H9 (cell line): ENCODE measurements at regions not wholly inside any gene's neighbourhood (a gene's known extent, or its start where the extent isn't known, plus 50 kb on each side); places are given as distances from the start of the nearest gene placed in this dataset.

Source experiments
- DNase-seq: peaks from one replicate; pipeline ENCODE4 v3.0.0-alpha.2; 2017
- H2AFZ ChIP-seq: one replicate; pipeline ENCODE4 v1.6.1; 2013; ENCODE audit warnings: mild to moderate bottlenecking, low read length, control low read depth, moderate library complexity
- H2AK5ac ChIP-seq: 2 replicates; pipeline ENCODE4 v1.6.1; 2013; ENCODE audit warnings: low read length, control low read depth, mixed read lengths; ENCODE audit not compliant: insufficient read length
- H2BK120ac ChIP-seq: one replicate; pipeline ENCODE4 v1.6.1; 2013; ENCODE audit warnings: low read depth, mild to moderate bottlenecking, low read length, control low read depth, inconsistent platforms; ENCODE audit not compliant: poor library complexity, severe bottlenecking
- H2BK12ac ChIP-seq: 2 replicates; pipeline ENCODE4 v1.6.1; 2013; ENCODE audit warnings: low read length, control low read depth, mixed read lengths, low read depth; ENCODE audit not compliant: insufficient read length
- H2BK15ac ChIP-seq: 2 replicates; pipeline ENCODE4 v1.6.1; 2013; ENCODE audit warnings: low read depth, low read length, control low read depth
- H2BK20ac ChIP-seq: one replicate; pipeline ENCODE4 v1.6.1; 2013; ENCODE audit warnings: low read depth, mild to moderate bottlenecking, low read length, control low read depth, inconsistent platforms; ENCODE audit not compliant: poor library complexity, severe bottlenecking
- H2BK5ac ChIP-seq: 2 replicates; pipeline ENCODE4 v1.6.1; 2013; ENCODE audit warnings: low read length, control low read depth, mixed read lengths; ENCODE audit not compliant: insufficient read length
- H3K14ac ChIP-seq: 2 replicates; pipeline ENCODE4 v1.6.1; 2013; ENCODE audit warnings: low read length, control low read depth; ENCODE audit not compliant: insufficient read depth
- H3K18ac ChIP-seq: 2 replicates; pipeline ENCODE4 v1.6.1; 2013; ENCODE audit warnings: low read depth, mild to moderate bottlenecking, mixed read lengths, low read length, control low read depth; ENCODE audit not compliant: insufficient read length
- H3K23ac ChIP-seq: 2 replicates; pipeline ENCODE4 v1.6.1; 2013; ENCODE audit warnings: low read length, control low read depth, mixed read lengths, low read depth; ENCODE audit not compliant: insufficient read length
- H3K23me2 ChIP-seq: 2 replicates; pipeline ENCODE4 v1.6.1; 2013; ENCODE audit warnings: low read depth, mild to moderate bottlenecking, mixed read lengths, low read length, control low read depth; ENCODE audit not compliant: insufficient read length, poor library complexity, severe bottlenecking
- H3K27ac ChIP-seq: 2 replicates; pipeline ENCODE4 v1.5.1; 2013; ENCODE audit warnings: low read length, control low read depth, mixed read lengths, low read depth; ENCODE audit not compliant: insufficient read length
- H3K27me3 ChIP-seq: 2 replicates; pipeline ENCODE4 v1.6.1; 2013; ENCODE audit warnings: low read length, control low read depth, inconsistent platforms; ENCODE audit not compliant: insufficient read depth
- H3K4ac ChIP-seq: 2 replicates; pipeline ENCODE4 v1.6.1; 2013; ENCODE audit warnings: low read depth, mild to moderate bottlenecking, control low read depth, inconsistent platforms, low read length, moderate library complexity
- H3K4me1 ChIP-seq: 2 replicates; pipeline ENCODE4 v1.6.1; 2013; ENCODE audit warnings: low read length, control low read depth, inconsistent platforms; ENCODE audit not compliant: insufficient read depth
- H3K4me2 ChIP-seq: 2 replicates; pipeline ENCODE4 v1.6.1; 2013; ENCODE audit warnings: low read length, control low read depth, mixed read lengths; ENCODE audit not compliant: insufficient read length, insufficient read depth
- H3K56ac ChIP-seq: 2 replicates; pipeline ENCODE4 v1.6.1; 2013; ENCODE audit warnings: low read depth, mild to moderate bottlenecking, mixed read lengths, low read length, control low read depth; ENCODE audit not compliant: insufficient read length
- H3K79me1 ChIP-seq: 2 replicates; pipeline ENCODE4 v1.6.1; 2013; ENCODE audit warnings: low read depth, mild to moderate bottlenecking, moderate library complexity, low read length, control low read depth, inconsistent platforms; ENCODE audit not compliant: insufficient read depth, poor library complexity, severe bottlenecking
- H3K79me2 ChIP-seq: 2 replicates; pipeline ENCODE4 v1.6.1; 2013; ENCODE audit warnings: low read length, control low read depth, inconsistent platforms; ENCODE audit not compliant: insufficient read depth
- H3K9ac ChIP-seq: 2 replicates; pipeline ENCODE4 v1.6.1; 2013; ENCODE audit warnings: low read length, control low read depth, mixed read lengths; ENCODE audit not compliant: insufficient read length; ENCODE audit errors: extremely low read depth
- H3K9me3 ChIP-seq: one replicate; pipeline ENCODE4 v1.6.1; 2013; ENCODE audit warnings: low read depth, low read length, inconsistent platforms; ENCODE audit not compliant: control insufficient read depth
- H3T11ph ChIP-seq: one replicate; pipeline ENCODE4 v1.6.1; 2013; ENCODE audit warnings: mild to moderate bottlenecking, low read length, control low read depth, inconsistent platforms
- H4K20me1 ChIP-seq: one replicate; pipeline ENCODE4 v1.6.1; 2013; ENCODE audit not compliant: control insufficient read depth, insufficient read length, insufficient read depth
- H4K5ac ChIP-seq: 2 replicates; pipeline ENCODE4 v1.6.1; 2013; ENCODE audit warnings: low read depth, mild to moderate bottlenecking, mixed read lengths, low read length, control low read depth; ENCODE audit not compliant: insufficient read length
- H4K8ac ChIP-seq: replicated peaks from 2 replicates; pipeline ENCODE4 v1.6.1; 2013; ENCODE audit warnings: low read length, control low read depth, mixed read lengths, low read depth; ENCODE audit not compliant: insufficient read length
- H4K91ac ChIP-seq: 2 replicates; pipeline ENCODE4 v1.6.1; 2013; ENCODE audit warnings: low read depth, mild to moderate bottlenecking, moderate library complexity, mixed read lengths, low read length, control low read depth; ENCODE audit not compliant: insufficient read length
- H3K27ac Mint-ChIP-seq, 3 experiments: 2 replicates in 2 of 3; 3 replicates in 1 of 3; pipeline ENCODE4 v1.8.0; 2020 to 2021; ENCODE audit warnings: mixed read lengths in 3 of 3, mild to moderate bottlenecking in 1 of 3, moderate library complexity in 1 of 3
- H3K27me3 Mint-ChIP-seq: 2 replicates; pipeline ENCODE4 v1.8.0; 2021; ENCODE audit warnings: low read depth, mild to moderate bottlenecking, moderate library complexity, mixed read lengths
- H3K36me3 Mint-ChIP-seq, 3 experiments: 2 replicates in 2 of 3; 3 replicates in 1 of 3; pipeline ENCODE4 v1.8.0; 2020 to 2021; ENCODE audit warnings: low read depth in 3 of 3, mixed read lengths in 3 of 3; ENCODE audit not compliant: insufficient read depth in 1 of 3
- H3K4me1 Mint-ChIP-seq, 2 experiments: 2 replicates each; pipeline ENCODE4 v1.8.0; 2020; ENCODE audit warnings: mixed read lengths in 2 of 2
- H3K4me3 Mint-ChIP-seq, 2 experiments: 2 replicates in 1 of 2; 3 replicates in 1 of 2; pipeline ENCODE4 v1.8.0; 2020 to 2021; ENCODE audit warnings: mild to moderate bottlenecking in 2 of 2, mixed read lengths in 2 of 2, moderate library complexity in 1 of 2
- H3K9me3 Mint-ChIP-seq, 2 experiments: 2 replicates in 1 of 2; 3 replicates in 1 of 2; pipeline ENCODE4 v1.8.0; 2020; ENCODE audit warnings: mild to moderate bottlenecking in 2 of 2, mixed read lengths in 2 of 2, moderate library complexity in 1 of 2
- CTCF ChIP-seq: fragments of 200-600 bp; sonication (generic); conservative IDR thresholded peaks from 3 replicates; pipeline ENCODE4 v1.8.0; 2021; ENCODE audit warnings: antibody characterized with exemption, mild to moderate bottlenecking
- WGBS: extraction: QIAGEN DNeasy Blood & Tissue Kit; methylation state at CpG from one replicate; pipeline ENCODE4 v1.1.7; 2013; ENCODE audit warnings: missing lambda C conversion rate, low lambda C conversion rate, mixed read lengths; ENCODE audit not compliant: insufficient read length; ENCODE audit errors: extremely low coverage; 5-methylcytosine and 5-hydroxymethylcytosine counted together

DNA sequence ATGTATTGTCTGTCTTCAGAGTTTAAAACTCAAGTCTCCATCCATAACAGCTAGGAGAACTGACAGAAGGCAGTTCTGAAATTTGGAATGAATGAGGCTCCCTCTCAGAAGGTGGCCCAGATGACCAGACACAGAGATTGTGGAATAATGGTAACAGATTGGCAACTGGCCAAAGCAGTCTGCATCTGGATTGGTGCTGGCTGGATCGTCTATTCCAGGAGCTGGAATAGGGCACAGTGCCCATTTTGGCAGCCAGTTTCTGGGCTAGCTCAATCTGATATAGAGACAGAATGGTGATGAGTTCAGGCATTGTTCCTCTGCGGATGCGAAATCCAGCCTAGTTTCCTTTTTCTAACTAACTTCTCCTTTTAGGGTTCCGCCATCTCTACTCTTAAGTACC, 851.7 kb downstream of the PDCD6IP start:
- Mint-ChIP-seq H3K27ac (no peak overlapping the region), H3K4me1 (peaks cover 0 to 3% of the 10 kb centered on the region in 2 experiments; a peak in 1 of 4 replicates), H3K4me3 (no peak overlapping the region), H3K36me3 (no peaks in the 10 kb centered on the region; a peak in 1 of 7 replicates), H3K27me3 (no peaks in the 10 kb centered on the region), H3K9me3 (no peaks in the 10 kb centered on the region)
- no peaks in the 10 kb centered on the region for H3K27me3 ChIP-seq
- TF ChIP-seq CTCF, result no peak
- no peak overlapping the region for H4K5ac ChIP-seq
- H2BK20ac ChIP-seq, result no peak overlapping the region
- H4K91ac ChIP-seq, result no peak overlapping the region
- no peak overlapping the region for H2BK120ac ChIP-seq
- H3K9ac ChIP-seq, result no peak overlapping the region
- H3K23ac ChIP-seq, result no peak overlapping the region
- H3K18ac ChIP-seq, result no peak overlapping the region
- no peak overlapping the region for H2BK15ac ChIP-seq
- H4K20me1 ChIP-seq, result no peaks in the 10 kb centered on the region
- H3K23me2 ChIP-seq, result no peaks in the 10 kb centered on the region
- H2BK5ac ChIP-seq, result no peak overlapping the region
- no peak overlapping the region for H4K8ac ChIP-seq
- no peaks in the 10 kb centered on the region for H3K79me1 ChIP-seq
- no peak overlapping the region for H3K14ac ChIP-seq
- H3K4me1 ChIP-seq, result no peaks in the 10 kb centered on the region
- DNase-seq, result no peak
- no CpG with 5 or more reads among the region's 4 CpGs for WGBS
- H3K4ac ChIP-seq, result no peak overlapping the region
- no peak overlapping the region for H3K56ac ChIP-seq
- H3K9me3 ChIP-seq, result no peaks in the 10 kb centered on the region
- H3K4me2 ChIP-seq, result no peak overlapping the region
- H2BK12ac ChIP-seq, result no peak overlapping the region
- no peak overlapping the region for H2AFZ ChIP-seq
- no peak overlapping the region for H3K27ac ChIP-seq
- no peak overlapping the region for H3T11ph ChIP-seq
- no peak overlapping the region for H2AK5ac ChIP-seq
- no peaks in the 10 kb centered on the region for H3K79me2 ChIP-seq
